Kidney (tissue), 13 donors: ENCODE measurements at regions not wholly inside any gene's neighbourhood (a gene's known extent, or its start where the extent isn't known, plus 50 kb on each side); places are given as distances from the start of the nearest gene placed in this dataset.
"Not testable (repeated sequence)": the region's sequence is repeated elsewhere in the genome, so short reads cannot be mapped to it uniquely, and the experiment has no call there.

Experiments used
- DNase-seq, 5 donors: peaks; one replicate each; pipeline ENCODE4 v3.0.0-alpha.2; 2013 to 2020
- FAIRE-seq: peaks from 2 replicates; lab custom pipeline; 2012; peaks lifted over from hg19 to GRCh38; lab: Jason Lieb, UNC
- H3K27ac ChIP-seq, 2 donors: one replicate each; pipeline ENCODE4 v1.7.0; 2013; ENCODE audit warnings: low read depth in 2 of 2, low read length in 2 of 2, inconsistent platforms in 1 of 2
- H3K27me3 ChIP-seq: one replicate; pipeline ENCODE4 v1.7.1; 2013; ENCODE audit warnings: low read length, inconsistent platforms; ENCODE audit not compliant: control insufficient read depth, insufficient read depth
- H3K36me3 ChIP-seq, 3 donors: one replicate each; pipeline versions ENCODE4 v1.7.0 to v1.7.1; 2013; ENCODE audit warnings: low read length in 3 of 3, control low read depth in 1 of 3, inconsistent platforms in 1 of 3; ENCODE audit not compliant: insufficient read depth in 3 of 3, control insufficient read depth in 2 of 3
- H3K4me1 ChIP-seq, 3 donors: one replicate each; pipeline versions ENCODE4 v1.7.0 to v1.7.1; 2013; ENCODE audit warnings: low read length in 3 of 3, inconsistent platforms in 1 of 3, low read depth in 1 of 3; ENCODE audit not compliant: control insufficient read depth in 2 of 3, insufficient read depth in 2 of 3
- H3K4me3 ChIP-seq, 3 donors: one replicate each; pipeline versions ENCODE4 v1.7.0 to v1.8.1; 2013; ENCODE audit warnings: low read length in 3 of 3, control low read depth in 1 of 3, inconsistent platforms in 1 of 3
- H3K9ac ChIP-seq, 3 donors: one replicate each; pipeline versions ENCODE4 v1.7.0 to v1.7.1; 2013; ENCODE audit warnings: low read length in 3 of 3, control low read depth in 1 of 3, inconsistent platforms in 1 of 3
- H3K9me3 ChIP-seq, 3 donors: one replicate each; pipeline versions ENCODE4 v1.7.0 to v1.7.1; 2013; ENCODE audit warnings: low read length in 3 of 3, control low read depth in 1 of 3, inconsistent platforms in 1 of 3; ENCODE audit not compliant: control insufficient read depth in 2 of 3, insufficient read depth in 1 of 3
- CTCF ChIP-seq: IDR thresholded peaks from 3 replicates; pipeline ENCODE4 v1.5.1; 2012; ENCODE audit warnings: mild to moderate bottlenecking, moderate library complexity, borderline replicate concordance; ENCODE audit not compliant: insufficient read depth; ENCODE audit errors: extremely low read depth
- intact Hi-C: fragments of 100-400 bp; cut with DNase I; formaldehyde crosslinking; loops from one replicate; pipeline ENCODE4 v1.11.1; 2022
- donor health status: control.
- donor health status: control.
- donor health status: control.
- donor health status: control.
- donor health status: control.
- donor health status: DM: yes; HTN: yes; CAD: no.
- donor health status: Normal renal cell carcinoma (clear cell type).

- Histone ChIP-seq H3K27me3 (no peaks in the 10 kb centered on the region), H3K27ac (no peak overlapping the region), H3K9ac (no peak overlapping the region), H3K9me3 (no peaks in the 10 kb centered on the region), H3K4me1 (no peaks in the 10 kb centered on the region), H3K4me3 (no peak overlapping the region), H3K36me3 (no peaks in the 10 kb centered on the region)
- FAIRE-seq: no peak
- peak in 1 of 5 donors; percentile 15 for DNase-seq
- TF ChIP-seq CTCF: no peak
- intact Hi-C loops: no loop called here
These were observed 508.9 kb downstream of the EBF1 start for GRCh38 chr5:158590746-158591300.

GRCh38 chr5:158589939-158590338 is 509.8 kb downstream of the EBF1 start:
- Histone ChIP-seq H3K27ac (no peak overlapping the region), H3K9ac (no peak overlapping the region), H3K4me3 (no peak overlapping the region), H3K27me3 (no peaks in the 10 kb centered on the region), H3K36me3 (no peaks in the 10 kb centered on the region), H3K9me3 (no peaks in the 10 kb centered on the region), H3K4me1 (no peaks in the 10 kb centered on the region)
- TF ChIP-seq CTCF: no peak
- FAIRE-seq: no peak
- no peak for DNase-seq
- intact Hi-C loops: no loop called here

GRCh38 chr5:158588617-158589016 is 511.1 kb downstream of the EBF1 start:
- Histone ChIP-seq H3K27me3 (no peaks in the 10 kb centered on the region), H3K9ac (no peak overlapping the region), H3K27ac (no peak overlapping the region), H3K36me3 (no peaks in the 10 kb centered on the region), H3K4me3 (no peak overlapping the region), H3K4me1 (no peaks in the 10 kb centered on the region), H3K9me3 (no peaks in the 10 kb centered on the region)
- no peak for TF ChIP-seq CTCF
- no peak for FAIRE-seq
- intact Hi-C loops: no loop called here
- DNase-seq: no peak

- no peaks in the 10 kb centered on the region for H3K36me3 ChIP-seq
- H3K9ac ChIP-seq: no peak overlapping the region
- no peak for DNase-seq
- FAIRE-seq: no peak
- H3K9me3 ChIP-seq: no peaks in the 10 kb centered on the region
- no peaks in the 10 kb centered on the region for H3K27me3 ChIP-seq
- intact Hi-C loops: no loop called here
- H3K4me1 ChIP-seq: no peaks in the 10 kb centered on the region
- H3K27ac ChIP-seq: no peak overlapping the region
- TF ChIP-seq CTCF: no peak
- no peak overlapping the region for H3K4me3 ChIP-seq
These were observed 513.7 kb downstream of the EBF1 start for GRCh38 chr5:158586054-158586453.

GRCh38 chr5:158582669-158583068 is 517.0 kb downstream of the EBF1 start:
- H3K9me3 ChIP-seq, FAIRE-seq, H3K36me3 ChIP-seq, H3K9ac ChIP-seq, H3K27ac ChIP-seq, H3K4me3 ChIP-seq, H3K27me3 ChIP-seq, intact Hi-C loops, H3K4me1 ChIP-seq: not testable (repeated sequence)
- DNase-seq: peak in 1 of 5 donors; percentile 73
